SK-N-SH treated with all-trans-retinoic acid at 6 μM for 48 hours (cell line): ENCODE measurements at regions not wholly inside any gene's neighbourhood (a gene's known extent, or its start where the extent isn't known, plus 50 kb on each side); places are given as distances from the start of the nearest gene placed in this dataset.

Experiments
- ATAC-seq: fragments of 200-7000 bp; cut with Tn5 transposase; 3 replicates; pipeline ENCODE4 v1.9.1; 2020; ENCODE audit warnings: mild to moderate bottlenecking, moderate library complexity
- BACH2 ChIP-seq: fragments of 250-450 bp; sonication (Bioruptor Pico); IDR thresholded peaks from 2 replicates; pipeline ENCODE4 v1.9.0; 2021; ENCODE audit warnings: mild to moderate bottlenecking, borderline replicate concordance
- CSDC2 ChIP-seq: fragments of 250-450 bp; sonication (Bioruptor Pico); IDR thresholded peaks from 2 replicates; pipeline ENCODE4 v1.5.0; 2020; ENCODE audit warnings: mild to moderate bottlenecking, moderate library complexity
- ESRRG ChIP-seq: fragments of 250-450 bp; sonication (Bioruptor Pico); IDR thresholded peaks from 2 replicates; pipeline ENCODE4 v1.6.1; 2021; ENCODE audit warnings: mild to moderate bottlenecking
- GLIS3 ChIP-seq: fragments of 250-450 bp; sonication (Bioruptor Pico); IDR thresholded peaks from 2 replicates; pipeline ENCODE4 v1.5.0; 2020; ENCODE audit warnings: mild to moderate bottlenecking, moderate library complexity
- ISL1 ChIP-seq: fragments of 250-450 bp; sonication (Bioruptor Pico); IDR thresholded peaks from 2 replicates; pipeline ENCODE4 v2.1.2; 2022; ENCODE audit warnings: mild to moderate bottlenecking, moderate library complexity
- OSR1 ChIP-seq: fragments of 250-450 bp; sonication (Bioruptor Pico); IDR thresholded peaks from 2 replicates; pipeline ENCODE4 v1.8.0; 2022; ENCODE audit warnings: moderate library complexity, mild to moderate bottlenecking, inconsistent platforms
- PPARA ChIP-seq: fragments of 250-450 bp; sonication (Bioruptor Pico); IDR thresholded peaks from 2 replicates; pipeline ENCODE4 v1.5.0; 2020; ENCODE audit warnings: mild to moderate bottlenecking, borderline replicate concordance
- RARB ChIP-seq: fragments of 250-450 bp; sonication (Bioruptor Pico); IDR thresholded peaks from 2 replicates; pipeline ENCODE4 v1.8.0; 2021; ENCODE audit warnings: mild to moderate bottlenecking, moderate library complexity
- SNAI2 ChIP-seq: fragments of 250-450 bp; sonication (Bioruptor Pico); IDR thresholded peaks from 2 replicates; pipeline ENCODE4 v1.5.0; 2020; ENCODE audit warnings: mild to moderate bottlenecking, moderate library complexity
- TOX ChIP-seq: fragments of 250-450 bp; sonication (Bioruptor Pico); IDR thresholded peaks from 2 replicates; pipeline ENCODE4 v1.8.0; 2021; ENCODE audit warnings: mild to moderate bottlenecking, moderate library complexity, borderline replicate concordance
- ZC3H10 ChIP-seq: fragments of 250-450 bp; sonication (Bioruptor Pico); IDR thresholded peaks from 2 replicates; pipeline ENCODE4 v1.5.1; 2021; ENCODE audit warnings: mild to moderate bottlenecking, moderate library complexity
- ZFP3 ChIP-seq: fragments of 250-450 bp; sonication (Bioruptor Pico); IDR thresholded peaks from 2 replicates; pipeline ENCODE4 v1.5.0; 2020; ENCODE audit warnings: mild to moderate bottlenecking, moderate library complexity
- ZFP30 ChIP-seq: fragments of 450-650 bp; formaldehyde crosslinking; IDR thresholded peaks from 2 replicates; pipeline ENCODE4 v1.5.0; 2022; ENCODE audit warnings: mild to moderate bottlenecking, moderate library complexity
- ZNF70 ChIP-seq: fragments of 450-650 bp; formaldehyde crosslinking; IDR thresholded peaks from 2 replicates; pipeline ENCODE4 v1.5.0; 2020; ENCODE audit warnings: mild to moderate bottlenecking, moderate library complexity
- ZNF8 ChIP-seq: fragments of 450-650 bp; formaldehyde crosslinking; IDR thresholded peaks from 2 replicates; pipeline ENCODE4 v1.5.0; 2020; ENCODE audit warnings: mild to moderate bottlenecking, moderate library complexity
- TF ChIP-seq, protein P1 (sequence below): fragments of 250-450 bp; sonication (Bioruptor Pico); IDR thresholded peaks from 2 replicates; pipeline ENCODE4 v1.8.0; 2020; ENCODE audit warnings: mild to moderate bottlenecking, moderate library complexity, borderline replicate concordance
- TF ChIP-seq, protein P2 (sequence below): fragments of 250-450 bp; sonication (Bioruptor Pico); IDR thresholded peaks from 2 replicates; pipeline ENCODE4 v1.5.1; 2020; ENCODE audit warnings: low read depth, mild to moderate bottlenecking, moderate library complexity
- TF ChIP-seq, protein P3 (sequence below): fragments of 250-450 bp; sonication (Bioruptor Pico); IDR thresholded peaks from 2 replicates; pipeline ENCODE4 v1.8.0; 2021; ENCODE audit warnings: low read depth, mild to moderate bottlenecking, moderate library complexity, borderline replicate concordance
- TF ChIP-seq, protein P4 (sequence below): fragments of 250-450 bp; sonication (Bioruptor Pico); IDR thresholded peaks from 2 replicates; pipeline ENCODE4 v1.5.1; 2021; ENCODE audit warnings: mild to moderate bottlenecking, moderate library complexity
- TF ChIP-seq, protein P5 (sequence below): fragments of 250-450 bp; sonication (Bioruptor Pico); IDR thresholded peaks from 2 replicates; pipeline ENCODE4 v1.5.0; 2020; ENCODE audit warnings: mild to moderate bottlenecking, moderate library complexity

DNA sequence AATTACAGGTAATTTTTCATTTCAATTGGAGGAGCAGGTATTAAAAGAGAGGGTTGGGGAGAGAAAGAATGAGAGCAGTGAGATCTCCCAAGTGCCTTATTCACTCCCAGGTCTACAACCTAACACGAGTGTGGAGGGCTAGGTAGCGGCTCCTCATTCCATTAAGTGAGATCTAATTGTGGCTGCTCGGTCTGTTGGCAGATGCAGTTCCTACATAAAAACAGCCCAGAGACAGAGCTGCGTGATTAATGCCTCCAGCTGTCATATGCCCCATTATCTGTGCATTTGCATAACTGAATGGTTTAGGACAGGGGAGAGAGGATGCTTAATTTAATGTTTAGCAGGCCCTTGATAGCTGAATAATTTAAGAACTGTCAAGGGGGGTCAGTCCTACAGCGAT lies 100.5 kb downstream of the PSAT1 start:
- no peak for TF ChIP-seq GLIS3
- TF ChIP-seq BACH2 (CRISPR knock-in tag): no peak
- no peak for TF ChIP-seq ISL1
- no peak for TF ChIP-seq ZFP30 (CRISPR knock-in tag)
- no peak for TF ChIP-seq SNAI2 (CRISPR knock-in tag)
- TF ChIP-seq, protein P1, sequence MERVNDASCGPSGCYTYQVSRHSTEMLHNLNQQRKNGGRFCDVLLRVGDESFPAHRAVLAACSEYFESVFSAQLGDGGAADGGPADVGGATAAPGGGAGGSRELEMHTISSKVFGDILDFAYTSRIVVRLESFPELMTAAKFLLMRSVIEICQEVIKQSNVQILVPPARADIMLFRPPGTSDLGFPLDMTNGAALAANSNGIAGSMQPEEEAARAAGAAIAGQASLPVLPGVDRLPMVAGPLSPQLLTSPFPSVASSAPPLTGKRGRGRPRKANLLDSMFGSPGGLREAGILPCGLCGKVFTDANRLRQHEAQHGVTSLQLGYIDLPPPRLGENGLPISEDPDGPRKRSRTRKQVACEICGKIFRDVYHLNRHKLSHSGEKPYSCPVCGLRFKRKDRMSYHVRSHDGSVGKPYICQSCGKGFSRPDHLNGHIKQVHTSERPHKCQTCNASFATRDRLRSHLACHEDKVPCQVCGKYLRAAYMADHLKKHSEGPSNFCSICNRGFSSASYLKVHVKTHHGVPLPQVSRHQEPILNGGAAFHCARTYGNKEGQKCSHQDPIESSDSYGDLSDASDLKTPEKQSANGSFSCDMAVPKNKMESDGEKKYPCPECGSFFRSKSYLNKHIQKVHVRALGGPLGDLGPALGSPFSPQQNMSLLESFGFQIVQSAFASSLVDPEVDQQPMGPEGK (CRISPR knock-in tag): no peak
- TF ChIP-seq RARB (CRISPR knock-in tag): no peak
- TF ChIP-seq ZNF70 (CRISPR knock-in tag): no peak
- TF ChIP-seq ESRRG: no peak
- TF ChIP-seq, protein P2, sequence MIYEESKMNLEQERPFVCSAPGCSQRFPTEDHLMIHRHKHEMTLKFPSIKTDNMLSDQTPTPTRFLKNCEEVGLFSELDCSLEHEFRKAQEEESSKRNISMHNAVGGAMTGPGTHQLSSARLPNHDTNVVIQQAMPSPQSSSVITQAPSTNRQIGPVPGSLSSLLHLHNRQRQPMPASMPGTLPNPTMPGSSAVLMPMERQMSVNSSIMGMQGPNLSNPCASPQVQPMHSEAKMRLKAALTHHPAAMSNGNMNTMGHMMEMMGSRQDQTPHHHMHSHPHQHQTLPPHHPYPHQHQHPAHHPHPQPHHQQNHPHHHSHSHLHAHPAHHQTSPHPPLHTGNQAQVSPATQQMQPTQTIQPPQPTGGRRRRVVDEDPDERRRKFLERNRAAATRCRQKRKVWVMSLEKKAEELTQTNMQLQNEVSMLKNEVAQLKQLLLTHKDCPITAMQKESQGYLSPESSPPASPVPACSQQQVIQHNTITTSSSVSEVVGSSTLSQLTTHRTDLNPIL (CRISPR knock-in tag): no peak
- no peak for TF ChIP-seq ZFP3
- TF ChIP-seq OSR1 (CRISPR knock-in tag): no peak
- no peak for TF ChIP-seq CSDC2
- ATAC-seq: peak; percentile 43; the same call in 1 of the 3 replicates

DNA sequence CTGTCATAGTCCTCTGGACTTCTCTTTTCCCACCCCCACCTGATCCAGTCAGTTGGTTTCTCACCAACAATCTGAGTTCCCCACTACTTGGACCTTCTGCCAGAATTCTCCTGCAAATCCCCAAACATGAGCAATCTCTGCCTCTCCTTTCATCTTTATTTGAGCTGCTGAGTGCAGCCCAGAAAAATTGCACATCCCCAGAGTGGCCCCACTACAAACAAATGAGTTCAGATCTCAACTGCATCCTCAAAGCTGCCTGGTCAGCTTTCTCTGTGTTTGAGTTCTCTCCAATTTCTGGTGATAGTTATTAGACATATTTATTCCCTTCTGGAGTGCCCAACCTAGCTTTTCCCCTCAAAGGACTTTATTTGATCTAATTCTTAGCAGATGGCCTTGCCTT lies 102.2 kb downstream of the PSAT1 start:
- no peak for ATAC-seq
- TF ChIP-seq, protein P3, sequence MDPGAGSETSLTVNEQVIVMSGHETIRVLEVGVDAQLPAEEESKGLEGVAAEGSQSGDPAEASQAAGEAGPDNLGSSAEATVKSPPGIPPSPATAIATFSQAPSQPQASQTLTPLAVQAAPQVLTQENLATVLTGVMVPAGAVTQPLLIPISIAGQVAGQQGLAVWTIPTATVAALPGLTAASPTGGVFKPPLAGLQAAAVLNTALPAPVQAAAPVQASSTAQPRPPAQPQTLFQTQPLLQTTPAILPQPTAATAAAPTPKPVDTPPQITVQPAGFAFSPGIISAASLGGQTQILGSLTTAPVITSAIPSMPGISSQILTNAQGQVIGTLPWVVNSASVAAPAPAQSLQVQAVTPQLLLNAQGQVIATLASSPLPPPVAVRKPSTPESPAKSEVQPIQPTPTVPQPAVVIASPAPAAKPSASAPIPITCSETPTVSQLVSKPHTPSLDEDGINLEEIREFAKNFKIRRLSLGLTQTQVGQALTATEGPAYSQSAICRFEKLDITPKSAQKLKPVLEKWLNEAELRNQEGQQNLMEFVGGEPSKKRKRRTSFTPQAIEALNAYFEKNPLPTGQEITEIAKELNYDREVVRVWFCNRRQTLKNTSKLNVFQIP (CRISPR knock-in tag): no peak
- TF ChIP-seq, protein P4, sequence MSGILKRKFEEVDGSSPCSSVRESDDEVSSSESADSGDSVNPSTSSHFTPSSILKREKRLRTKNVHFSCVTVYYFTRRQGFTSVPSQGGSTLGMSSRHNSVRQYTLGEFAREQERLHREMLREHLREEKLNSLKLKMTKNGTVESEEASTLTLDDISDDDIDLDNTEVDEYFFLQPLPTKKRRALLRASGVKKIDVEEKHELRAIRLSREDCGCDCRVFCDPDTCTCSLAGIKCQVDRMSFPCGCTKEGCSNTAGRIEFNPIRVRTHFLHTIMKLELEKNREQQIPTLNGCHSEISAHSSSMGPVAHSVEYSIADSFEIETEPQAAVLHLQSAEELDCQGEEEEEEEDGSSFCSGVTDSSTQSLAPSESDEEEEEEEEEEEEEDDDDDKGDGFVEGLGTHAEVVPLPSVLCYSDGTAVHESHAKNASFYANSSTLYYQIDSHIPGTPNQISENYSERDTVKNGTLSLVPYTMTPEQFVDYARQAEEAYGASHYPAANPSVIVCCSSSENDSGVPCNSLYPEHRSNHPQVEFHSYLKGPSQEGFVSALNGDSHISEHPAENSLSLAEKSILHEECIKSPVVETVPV (CRISPR knock-in tag): no peak
- TF ChIP-seq, protein P1 (CRISPR knock-in tag): no peak
- TF ChIP-seq CSDC2 (no peak), TOX (CRISPR knock-in tag) (no peak), ESRRG (no peak), ZC3H10 (CRISPR knock-in tag) (no peak), ZFP3 (no peak)
- TF ChIP-seq, all 23 proteins: peak for 0

DNA sequence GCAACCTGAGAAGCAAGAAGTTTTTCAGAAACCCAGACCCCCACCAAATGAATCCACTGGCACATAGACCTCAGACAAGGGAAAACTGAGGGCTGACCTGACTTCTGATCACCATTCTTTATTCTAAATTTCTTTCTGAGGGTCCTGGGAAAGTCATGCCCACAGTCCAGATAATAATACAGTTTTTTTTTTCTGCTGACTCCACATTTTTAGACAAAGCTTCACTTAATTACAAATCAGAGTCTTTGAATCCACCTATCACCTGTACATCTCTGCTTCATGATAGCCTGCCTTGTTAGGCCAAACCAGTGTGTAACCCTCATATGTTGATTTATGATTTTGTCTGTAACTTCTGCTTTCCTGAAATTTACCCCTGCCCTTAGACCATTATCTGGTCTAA lies 103.6 kb downstream of the PSAT1 start:
- ATAC-seq: no peak
- TF ChIP-seq ZC3H10 (CRISPR knock-in tag) (no peak), ZNF70 (CRISPR knock-in tag) (no peak), ZNF8 (CRISPR knock-in tag) (no peak), ZFP30 (CRISPR knock-in tag) (no peak), TOX (CRISPR knock-in tag) (no peak)
- TF ChIP-seq, protein P4 (CRISPR knock-in tag): no peak

DNA sequence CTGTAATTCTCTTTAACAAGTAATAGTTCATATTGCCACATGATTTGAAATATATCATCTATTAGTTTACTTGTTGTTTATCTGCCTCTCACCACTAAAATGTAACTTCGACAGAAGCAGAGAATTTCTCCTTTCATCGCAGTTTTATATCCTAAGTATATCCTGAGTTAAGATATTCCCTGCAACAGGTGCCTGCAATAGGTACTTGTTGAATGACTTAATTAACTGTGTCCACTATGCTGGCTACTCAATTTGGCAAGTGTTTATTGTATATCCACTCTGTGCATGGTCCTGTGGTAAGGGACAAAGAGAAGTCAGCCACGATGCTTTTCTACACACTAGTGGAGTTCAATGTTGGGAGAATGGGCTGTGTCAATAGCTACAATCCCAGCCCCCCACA lies 108.5 kb downstream of the PSAT1 start:
- no peak for ATAC-seq
- no peak for TF ChIP-seq PPARA (CRISPR knock-in tag)
- TF ChIP-seq, protein P4 (CRISPR knock-in tag): no peak
- TF ChIP-seq OSR1 (CRISPR knock-in tag): no peak
- TF ChIP-seq, protein P2 (CRISPR knock-in tag): no peak
- no peak for TF ChIP-seq RARB (CRISPR knock-in tag)
- TF ChIP-seq, protein P5, sequence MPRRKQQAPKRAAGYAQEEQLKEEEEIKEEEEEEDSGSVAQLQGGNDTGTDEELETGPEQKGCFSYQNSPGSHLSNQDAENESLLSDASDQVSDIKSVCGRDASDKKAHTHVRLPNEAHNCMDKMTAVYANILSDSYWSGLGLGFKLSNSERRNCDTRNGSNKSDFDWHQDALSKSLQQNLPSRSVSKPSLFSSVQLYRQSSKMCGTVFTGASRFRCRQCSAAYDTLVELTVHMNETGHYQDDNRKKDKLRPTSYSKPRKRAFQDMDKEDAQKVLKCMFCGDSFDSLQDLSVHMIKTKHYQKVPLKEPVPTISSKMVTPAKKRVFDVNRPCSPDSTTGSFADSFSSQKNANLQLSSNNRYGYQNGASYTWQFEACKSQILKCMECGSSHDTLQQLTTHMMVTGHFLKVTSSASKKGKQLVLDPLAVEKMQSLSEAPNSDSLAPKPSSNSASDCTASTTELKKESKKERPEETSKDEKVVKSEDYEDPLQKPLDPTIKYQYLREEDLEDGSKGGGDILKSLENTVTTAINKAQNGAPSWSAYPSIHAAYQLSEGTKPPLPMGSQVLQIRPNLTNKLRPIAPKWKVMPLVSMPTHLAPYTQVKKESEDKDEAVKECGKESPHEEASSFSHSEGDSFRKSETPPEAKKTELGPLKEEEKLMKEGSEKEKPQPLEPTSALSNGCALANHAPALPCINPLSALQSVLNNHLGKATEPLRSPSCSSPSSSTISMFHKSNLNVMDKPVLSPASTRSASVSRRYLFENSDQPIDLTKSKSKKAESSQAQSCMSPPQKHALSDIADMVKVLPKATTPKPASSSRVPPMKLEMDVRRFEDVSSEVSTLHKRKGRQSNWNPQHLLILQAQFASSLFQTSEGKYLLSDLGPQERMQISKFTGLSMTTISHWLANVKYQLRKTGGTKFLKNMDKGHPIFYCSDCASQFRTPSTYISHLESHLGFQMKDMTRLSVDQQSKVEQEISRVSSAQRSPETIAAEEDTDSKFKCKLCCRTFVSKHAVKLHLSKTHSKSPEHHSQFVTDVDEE: no peak
- TF ChIP-seq SNAI2 (CRISPR knock-in tag): no peak
- no peak for TF ChIP-seq ISL1
- TF ChIP-seq BACH2 (CRISPR knock-in tag): no peak
- no peak for TF ChIP-seq ZC3H10 (CRISPR knock-in tag)
